GM21390 (cell line): ENCODE measurements at regions not wholly inside any gene's neighbourhood (a gene's known extent, or its start where the extent isn't known, plus 50 kb on each side); places are given as distances from the start of the nearest gene placed in this dataset.

Experiments used
- ATAC-seq: cut with Tn5 transposase; IDR thresholded peaks from one replicate; pipeline ENCODE4 v1.9.1; 2021; ENCODE audit not compliant: unreplicated experiment

DNA sequence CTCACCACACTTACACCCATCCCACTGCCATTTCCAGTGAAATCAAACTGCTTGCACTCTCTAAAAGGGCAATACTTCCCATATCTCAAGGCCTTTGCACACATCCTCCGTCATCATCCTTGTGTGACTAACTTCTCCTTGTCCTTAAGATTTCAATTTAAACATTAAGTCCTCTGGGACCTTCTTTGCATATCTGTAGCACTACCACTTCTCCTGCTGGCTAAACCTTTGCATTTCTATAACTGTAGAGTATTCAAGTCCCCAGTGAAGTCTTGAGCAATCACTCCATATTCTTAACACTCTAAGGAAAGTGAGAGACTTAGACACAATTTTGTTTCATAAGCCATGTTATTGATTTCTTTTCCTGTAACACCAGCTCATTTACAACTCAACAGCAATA is 136.8 kb upstream of the EPHA4 start:
- no peak for ATAC-seq

DNA sequence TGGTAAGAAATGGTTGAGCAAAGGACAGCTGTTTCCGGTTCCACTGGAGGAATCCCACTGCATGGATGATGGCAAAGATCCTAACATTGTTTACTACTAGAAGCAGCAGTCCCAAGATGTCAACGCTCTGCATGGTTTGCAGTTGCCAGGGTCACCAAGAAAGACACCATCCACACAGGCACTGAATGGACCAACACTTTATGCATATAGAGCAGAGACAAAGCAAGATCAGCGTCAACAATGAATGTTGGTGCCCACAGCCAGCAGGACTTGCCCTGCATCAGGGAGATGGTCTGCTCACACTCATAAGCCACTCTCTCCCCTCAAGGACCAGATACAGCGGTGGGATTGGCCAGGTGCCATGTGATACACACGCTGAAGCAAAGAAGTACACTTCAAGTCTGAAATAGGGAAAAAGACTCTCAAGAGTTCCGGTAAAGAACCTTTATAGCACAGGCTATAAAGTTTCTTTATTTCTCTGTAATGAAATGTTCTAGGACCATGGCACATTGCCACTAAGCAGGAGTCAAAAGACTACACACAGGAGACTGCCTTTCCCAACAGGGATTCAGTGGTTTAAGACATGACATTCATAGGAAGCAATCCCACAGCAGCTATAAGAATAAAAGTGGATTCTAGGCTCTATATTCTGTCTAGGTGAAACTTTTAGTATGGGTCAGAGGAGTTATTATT is 133.2 kb upstream of the EPHA4 start:
- ATAC-seq, result no peak

DNA sequence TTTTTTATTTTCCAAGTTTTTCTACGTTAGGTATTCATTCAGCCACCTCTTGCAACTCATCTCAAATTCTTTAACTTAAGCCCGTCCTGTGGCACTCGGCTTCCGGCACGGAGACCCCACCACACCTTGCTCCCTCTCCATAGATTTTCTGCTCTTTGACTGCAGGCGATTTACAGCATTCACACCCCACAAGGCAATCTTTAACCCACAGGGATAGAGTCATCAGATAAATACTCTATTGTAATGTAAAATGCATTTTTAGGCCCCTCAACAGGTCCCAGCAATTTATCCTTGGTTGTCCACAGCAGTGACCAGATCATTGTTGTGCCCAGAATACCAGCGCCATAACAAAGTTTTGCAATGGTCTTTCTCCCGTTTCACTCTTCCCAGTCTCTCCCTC is 132.3 kb upstream of the EPHA4 start:
- no peak for ATAC-seq

DNA sequence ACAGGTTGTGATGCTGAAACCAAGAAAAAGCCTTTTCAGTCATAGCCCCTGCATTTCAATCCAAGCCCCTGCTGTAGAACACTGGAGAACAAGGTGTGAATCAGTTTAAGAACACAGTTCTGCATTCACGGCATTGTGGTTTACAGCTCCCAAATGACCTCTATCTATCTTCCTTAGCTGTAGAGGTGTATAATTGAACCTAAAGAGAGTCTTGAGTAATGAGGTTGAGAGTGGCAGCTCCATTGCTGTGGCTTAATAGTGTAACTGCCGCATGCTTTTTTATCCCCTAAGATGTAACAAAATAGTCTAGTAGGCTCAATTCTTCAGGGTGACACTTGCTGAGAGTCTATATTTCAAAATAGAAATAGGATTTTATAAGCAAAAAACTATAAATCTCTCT is 121.3 kb upstream of the EPHA4 start:
- ATAC-seq, result no peak

DNA sequence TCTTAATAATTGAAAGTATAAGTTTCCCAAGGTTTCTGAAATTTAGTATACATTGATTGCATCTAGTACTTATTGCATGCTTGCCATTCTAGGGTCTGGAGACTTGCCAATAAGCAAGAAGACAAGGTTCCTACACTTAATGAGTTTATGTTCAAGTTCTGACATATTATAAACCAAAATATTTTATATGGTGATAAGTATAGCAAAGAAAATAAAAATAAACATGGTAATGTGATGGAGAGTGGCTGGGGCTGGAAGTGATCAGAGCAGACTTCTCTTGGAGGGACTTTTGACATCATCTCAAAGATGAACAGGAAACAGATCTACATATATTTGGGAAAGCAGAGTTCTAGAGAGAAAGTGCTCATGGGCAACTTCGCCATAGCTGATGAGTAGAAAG is 119.5 kb upstream of the EPHA4 start:
- no peak for ATAC-seq

DNA sequence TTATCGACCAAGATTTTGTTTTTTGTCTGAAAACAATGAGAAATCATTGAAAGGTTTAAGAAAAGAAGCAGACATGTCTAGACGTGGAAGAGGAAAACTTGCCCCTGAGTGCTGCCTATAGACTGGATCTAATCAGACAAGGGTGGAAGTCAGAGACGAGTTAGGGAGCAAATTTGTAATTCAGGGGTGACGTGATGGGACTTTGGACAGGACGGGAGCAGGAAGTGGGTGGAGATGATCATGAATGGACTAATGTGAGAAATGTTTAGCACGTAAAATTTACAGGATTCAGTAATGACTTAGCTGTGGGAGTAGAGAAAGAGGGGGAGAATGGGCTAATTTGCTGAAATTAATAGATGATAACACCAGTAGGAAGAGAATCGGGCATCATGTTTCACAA is 117.0 kb upstream of the EPHA4 start:
- ATAC-seq, result no peak

DNA sequence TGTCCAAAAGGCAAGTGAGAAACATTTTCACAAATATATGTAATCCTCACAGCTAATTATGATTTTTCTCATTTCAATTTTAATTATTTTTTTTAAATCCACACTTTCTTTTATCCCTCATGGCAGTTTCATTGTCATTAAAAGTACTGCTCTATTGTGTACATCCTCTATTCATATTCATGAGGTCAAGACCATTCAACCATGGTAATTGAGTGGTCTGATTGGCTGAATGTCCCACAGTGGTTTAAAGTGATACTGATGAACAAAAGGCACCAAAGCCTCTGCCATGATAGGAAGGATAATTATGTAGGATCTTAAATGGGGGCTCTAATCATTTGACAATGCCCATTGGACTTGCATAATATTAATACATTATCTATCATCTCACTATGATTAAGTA is 108.4 kb upstream of the EPHA4 start:
- ATAC-seq, result no peak

DNA sequence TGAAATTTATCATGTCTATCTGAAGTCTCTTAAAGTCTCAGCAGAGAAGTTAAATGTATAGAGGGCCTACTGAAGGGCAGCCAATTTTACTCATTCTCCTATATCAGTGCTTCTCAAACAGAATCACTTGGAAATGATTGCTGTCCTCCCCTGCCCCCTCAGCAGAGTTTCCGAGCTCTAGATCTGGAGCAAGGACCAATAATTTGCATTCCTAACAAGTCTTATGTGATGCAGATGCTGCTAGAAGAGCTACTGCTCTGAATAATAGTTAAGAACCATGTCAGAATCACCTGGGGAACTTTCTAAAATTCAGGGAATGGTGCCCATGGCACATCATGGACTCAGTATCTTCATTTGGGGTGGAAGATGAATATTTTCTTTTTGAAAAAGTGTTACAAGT is 105.6 kb upstream of the EPHA4 start:
- no peak for ATAC-seq

DNA sequence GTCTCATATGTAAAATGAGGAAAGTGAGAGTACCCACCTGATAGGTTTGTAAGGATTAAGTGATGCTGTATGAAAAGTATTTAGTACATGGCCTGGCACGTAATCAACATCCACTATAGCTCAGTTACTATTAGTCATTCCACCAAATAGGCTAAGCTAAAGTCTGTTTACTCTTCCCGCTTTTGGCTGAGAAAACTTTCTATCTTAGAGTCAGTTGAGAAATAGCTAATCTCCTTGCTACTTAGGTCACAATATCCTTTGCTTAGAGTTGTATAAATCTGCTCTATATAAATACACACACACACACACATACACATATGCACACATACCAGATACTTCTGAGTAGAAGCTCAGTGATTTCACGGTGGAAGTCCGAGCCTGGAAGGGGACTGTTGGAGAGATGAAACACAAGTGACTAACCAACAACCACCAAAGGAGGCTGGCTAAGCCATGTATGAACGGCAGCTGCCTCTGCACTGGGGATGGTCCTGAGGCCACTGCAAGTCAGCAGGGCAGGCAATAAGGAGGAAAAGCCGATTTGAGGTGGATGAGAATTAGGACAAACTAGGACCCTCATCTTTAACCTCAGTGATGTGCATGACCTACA is 104.6 kb upstream of the EPHA4 start:
- ATAC-seq, result no peak

DNA sequence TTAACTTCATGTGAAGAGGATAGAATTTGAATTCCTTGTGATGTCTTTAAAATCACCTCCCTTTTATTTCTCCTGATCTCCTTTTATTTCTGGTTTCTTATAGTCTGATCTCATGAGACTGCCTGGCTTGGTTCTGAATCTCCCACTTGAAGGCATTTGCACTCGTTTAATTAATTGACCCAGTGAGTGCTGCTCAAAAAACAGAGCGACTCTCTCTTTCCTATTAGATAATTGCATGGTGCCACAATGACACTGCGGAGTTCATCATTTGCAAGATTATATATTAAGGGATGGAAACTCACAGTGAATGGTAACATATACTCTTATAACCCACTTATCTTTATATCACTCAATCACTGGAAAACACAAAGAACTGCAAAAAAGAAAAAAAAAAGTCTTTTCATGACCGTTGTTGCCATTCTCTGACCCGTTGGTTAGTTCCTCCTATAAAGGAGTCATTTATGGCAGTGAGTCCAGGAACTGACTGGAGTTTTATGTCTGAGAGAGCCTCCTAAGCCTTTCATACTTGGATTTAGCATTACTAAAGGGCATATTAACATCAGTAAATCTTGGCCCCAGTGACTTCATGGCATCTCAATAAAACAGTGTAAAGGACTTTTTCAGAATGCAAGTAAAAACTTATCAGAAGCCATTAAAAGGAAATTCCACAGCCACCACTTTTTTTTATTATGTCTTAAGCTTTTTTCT is 103.3 kb upstream of the EPHA4 start:
- ATAC-seq, result no peak

DNA sequence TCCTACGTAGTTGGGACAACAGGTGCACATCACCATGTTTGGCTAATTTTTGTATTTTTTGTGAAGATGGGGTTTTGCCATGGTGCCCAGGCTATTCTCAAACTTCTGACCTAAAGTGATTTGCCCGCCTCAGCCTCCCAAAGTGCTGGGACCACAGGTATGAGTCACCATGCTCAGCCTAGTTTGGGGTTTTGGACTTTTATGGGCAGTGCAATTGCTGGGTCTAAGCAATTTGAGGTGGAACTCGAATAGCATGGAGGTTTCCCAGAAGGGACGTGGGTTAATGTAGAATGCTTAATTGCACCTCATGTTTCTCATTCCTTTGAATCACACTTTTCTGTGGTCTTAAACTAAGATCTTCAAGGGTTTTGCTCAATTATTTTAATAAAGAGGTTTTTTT is 102.3 kb upstream of the EPHA4 start:
- ATAC-seq, result no peak

DNA sequence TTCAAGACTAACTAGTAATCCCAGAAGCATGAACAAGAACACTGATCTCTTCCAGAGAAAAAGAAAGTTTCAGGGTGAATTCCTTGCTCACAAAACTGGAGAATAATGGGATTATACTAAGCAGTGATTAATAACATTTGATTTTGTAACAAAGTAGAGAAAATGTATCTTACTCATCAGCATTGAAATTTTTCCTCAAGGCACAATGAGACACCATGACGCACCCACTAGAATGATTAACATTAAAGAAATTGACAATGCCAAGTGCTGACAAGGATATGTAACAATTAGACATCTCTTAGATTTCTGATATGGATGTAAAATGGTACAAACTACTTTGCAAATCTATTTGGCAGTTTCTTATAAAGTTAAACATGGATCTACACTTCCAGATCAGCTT is 101.1 kb upstream of the EPHA4 start:
- ATAC-seq, result no peak

DNA sequence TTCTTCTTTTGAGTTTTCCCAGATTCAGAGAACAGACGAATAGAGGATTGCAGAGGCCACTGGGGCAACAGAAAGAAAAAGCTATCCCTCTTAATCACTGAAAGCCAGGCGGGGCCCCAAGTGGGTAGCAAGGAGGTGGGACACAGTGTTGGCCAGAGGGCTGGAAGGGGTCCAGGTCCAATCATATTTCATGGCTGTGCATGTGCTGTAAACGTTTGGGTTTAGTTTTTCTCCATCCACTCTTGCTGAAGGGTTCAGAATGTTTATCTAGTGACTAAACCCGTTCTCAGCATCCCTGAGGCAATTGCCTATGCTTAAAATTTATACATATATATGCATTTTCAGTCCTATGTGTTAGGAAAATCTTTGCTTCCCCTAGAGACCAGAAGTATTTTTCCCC is 99.4 kb upstream of the EPHA4 start:
- no peak for ATAC-seq

DNA sequence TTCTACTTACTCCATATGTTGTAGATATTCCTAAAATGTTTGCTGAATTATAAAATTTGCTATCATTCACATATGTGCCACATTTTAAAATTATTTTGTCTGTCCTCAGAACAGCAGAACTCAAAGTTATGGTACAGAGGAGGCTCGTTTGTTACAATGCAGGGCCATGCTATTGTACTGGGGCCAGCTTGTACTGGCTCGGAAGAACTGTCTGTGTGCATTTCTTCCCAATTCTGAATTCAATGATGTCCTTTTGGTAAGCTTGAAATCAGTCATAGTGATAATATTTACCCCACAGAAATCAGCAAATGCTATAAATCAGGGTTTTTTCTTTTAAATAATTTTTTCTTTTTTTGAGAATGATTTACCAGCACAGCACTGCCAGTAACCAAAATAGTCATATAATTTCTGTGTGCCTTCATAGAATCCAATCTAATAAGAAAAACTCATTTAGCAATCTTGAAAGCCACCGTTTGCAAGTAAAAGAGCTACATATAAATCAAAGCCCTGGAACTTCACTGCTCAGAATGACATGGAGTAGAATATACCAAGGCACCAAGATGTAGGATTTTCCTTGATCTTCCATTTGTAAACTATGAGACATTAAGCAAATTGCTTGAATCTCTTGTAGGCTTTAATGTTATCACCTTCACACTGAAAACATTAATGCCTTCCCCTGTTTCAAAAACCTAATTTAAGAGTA is 90.7 kb upstream of the EPHA4 start:
- no peak for ATAC-seq

DNA sequence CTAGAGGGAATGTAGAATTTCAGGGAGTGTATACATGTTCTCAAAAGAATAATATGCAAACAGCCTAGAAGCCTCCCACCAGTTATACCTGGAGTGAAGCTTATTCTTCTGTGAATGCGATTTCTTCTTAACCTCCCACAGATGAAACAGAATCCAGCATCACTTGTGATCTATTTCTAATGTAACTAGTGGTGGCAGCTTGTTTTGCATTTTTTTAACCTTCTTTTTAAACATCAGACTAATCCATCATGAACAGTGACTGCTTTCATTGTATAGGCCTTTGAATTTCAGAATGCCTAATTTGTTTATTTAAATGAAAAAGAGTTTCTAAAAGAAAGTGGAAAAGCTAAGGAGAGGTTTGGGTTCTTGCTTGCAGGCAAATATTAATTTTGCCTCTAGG is 85.7 kb upstream of the EPHA4 start:
- no peak for ATAC-seq

DNA sequence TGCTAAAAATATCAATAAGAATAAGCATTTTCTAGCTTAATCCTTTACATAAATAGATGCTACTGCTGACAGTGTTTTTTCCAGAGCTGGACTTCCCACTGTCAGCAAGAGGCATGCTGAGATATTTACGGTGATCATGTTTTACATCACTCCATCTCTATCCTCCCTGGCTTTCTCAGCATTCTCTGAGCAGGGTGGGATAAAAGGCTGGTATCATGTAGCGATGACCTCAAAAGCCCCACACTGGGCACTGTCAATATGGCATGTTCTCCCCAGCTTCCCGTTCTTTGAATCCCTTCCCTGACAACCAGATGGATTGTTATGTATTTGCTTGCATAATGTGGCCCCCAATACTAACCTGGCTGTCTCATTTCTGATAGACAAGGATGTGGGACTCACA is 83.2 kb upstream of the EPHA4 start:
- ATAC-seq, result no peak

DNA sequence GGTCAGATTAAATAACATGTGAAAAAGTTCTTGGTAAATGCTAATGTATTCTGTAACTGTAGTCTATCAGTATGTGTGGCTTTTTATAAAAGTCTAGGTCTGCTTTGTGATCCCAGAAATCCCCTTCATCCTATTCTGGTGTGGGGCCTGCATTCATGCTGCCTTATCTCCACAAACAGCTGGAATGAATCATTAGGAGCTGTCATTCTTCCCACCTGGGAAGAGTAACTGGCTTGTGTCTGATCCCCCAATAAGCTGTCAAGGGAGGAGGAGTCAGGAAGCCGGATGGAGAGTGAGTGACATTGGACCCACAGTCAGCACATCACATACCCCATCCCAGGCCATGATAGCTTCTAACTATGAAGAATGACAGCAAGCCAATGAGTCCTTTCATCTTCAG is 81.1 kb upstream of the EPHA4 start:
- ATAC-seq, result no peak

DNA sequence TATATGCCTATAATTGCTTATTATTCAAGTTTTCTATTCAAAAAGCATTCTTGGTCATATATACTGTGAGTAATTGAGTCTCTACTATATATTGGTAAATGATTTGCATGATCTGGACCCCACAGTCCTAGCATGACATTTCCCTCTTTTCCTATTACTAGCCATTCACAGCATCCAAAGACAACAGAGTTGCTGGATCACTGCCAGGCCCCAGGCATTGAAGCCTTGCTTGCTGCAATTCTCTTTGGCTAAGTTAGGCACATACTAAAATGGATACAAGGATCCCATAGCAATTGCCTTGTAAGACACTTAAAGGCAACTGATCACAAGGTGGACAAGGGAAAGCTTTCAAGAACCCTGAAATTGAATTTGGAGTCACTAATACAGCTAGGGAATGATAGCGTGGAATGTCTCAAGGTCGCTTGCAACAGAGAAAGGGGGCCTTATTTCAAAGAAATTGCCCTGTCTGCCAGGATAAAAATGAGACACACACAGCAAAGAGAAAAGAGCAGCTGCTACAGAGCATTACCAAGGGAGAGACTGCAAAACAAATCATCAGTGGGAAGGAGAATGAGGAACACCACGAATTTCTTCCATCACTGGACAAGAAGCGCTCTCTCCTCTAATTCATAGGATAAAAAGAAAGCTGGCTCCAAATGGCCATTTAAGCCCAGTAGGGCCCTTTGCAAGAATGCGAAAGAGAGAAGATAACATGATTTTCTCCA is 77.1 kb upstream of the EPHA4 start:
- no peak for ATAC-seq

DNA sequence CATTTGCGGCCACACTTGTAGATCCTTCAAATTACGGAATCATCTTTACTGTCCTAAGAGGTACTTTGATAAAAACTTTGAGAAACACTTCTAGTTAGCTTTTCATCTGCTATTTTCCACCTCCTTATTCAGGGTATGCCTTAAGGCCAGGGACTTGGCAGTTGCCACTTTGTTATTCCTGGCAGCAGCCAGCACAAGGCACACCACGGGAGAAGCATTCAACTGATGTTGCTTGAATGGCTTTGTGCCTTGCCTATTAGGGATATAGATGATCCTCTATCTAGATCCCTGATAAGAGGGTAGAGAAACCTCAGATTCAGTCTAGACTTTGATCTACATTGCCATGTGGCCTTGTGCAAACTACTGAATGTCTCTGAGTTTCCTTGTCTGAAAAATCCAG is 70.3 kb upstream of the EPHA4 start:
- ATAC-seq, result no peak

DNA sequence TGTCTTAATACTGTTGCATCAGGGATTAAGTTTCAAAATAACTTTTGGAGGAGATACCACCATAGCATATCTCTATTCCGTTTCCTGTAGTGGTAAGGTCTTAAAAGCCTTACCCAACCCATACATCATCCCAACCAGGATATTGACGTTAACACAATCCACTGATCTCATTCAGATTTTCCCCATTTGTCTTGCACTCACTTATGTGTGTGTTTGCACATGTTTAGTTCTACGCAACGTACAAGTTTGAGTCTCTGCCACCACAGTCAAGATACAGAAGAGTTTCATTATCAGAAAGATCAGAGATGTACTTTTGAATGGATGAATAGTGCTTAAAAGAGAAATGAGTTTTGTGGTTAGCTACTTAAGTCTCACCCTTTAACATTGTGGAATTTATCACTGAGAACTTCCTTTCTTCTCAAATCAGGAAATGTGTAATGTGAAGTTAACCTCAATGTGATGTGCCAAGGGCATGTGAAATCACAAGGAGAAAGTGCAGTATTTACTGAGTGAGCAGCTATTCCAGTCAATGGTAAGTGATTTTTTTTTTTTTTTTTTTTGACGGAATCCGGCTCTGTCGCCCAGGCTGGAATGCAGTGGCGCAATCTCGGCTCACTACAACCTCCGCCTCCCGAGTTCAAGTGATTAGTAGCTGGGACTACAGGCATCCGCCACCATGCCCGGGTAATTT is 69.2 kb upstream of the EPHA4 start:
- ATAC-seq, result no peak

DNA sequence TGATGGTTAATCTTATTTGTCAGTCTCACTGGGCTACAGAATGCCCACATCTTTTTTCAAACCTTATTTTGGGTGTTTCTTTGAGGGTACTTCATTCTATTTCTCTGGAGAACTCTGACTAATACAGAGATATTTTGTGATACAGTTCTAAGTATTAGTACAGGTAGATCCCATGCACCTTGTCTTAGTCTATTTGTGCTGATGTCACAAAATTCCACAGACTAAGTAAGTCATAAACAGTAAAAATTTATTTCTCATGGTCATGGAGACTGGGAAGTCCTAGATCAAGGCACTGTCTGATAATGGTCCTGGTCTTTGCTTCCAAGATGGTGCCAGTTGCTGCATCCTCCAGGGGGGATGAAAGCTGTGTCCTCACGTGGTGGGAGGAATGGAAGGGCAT is 68.6 kb upstream of the EPHA4 start:
- ATAC-seq, result no peak
